ENCODE measurements at regions not wholly inside any gene's neighbourhood (a gene's known extent, or its start where the extent isn't known, plus 50 kb on each side); places are given as distances from the start of the nearest gene placed in this dataset.

DNA sequence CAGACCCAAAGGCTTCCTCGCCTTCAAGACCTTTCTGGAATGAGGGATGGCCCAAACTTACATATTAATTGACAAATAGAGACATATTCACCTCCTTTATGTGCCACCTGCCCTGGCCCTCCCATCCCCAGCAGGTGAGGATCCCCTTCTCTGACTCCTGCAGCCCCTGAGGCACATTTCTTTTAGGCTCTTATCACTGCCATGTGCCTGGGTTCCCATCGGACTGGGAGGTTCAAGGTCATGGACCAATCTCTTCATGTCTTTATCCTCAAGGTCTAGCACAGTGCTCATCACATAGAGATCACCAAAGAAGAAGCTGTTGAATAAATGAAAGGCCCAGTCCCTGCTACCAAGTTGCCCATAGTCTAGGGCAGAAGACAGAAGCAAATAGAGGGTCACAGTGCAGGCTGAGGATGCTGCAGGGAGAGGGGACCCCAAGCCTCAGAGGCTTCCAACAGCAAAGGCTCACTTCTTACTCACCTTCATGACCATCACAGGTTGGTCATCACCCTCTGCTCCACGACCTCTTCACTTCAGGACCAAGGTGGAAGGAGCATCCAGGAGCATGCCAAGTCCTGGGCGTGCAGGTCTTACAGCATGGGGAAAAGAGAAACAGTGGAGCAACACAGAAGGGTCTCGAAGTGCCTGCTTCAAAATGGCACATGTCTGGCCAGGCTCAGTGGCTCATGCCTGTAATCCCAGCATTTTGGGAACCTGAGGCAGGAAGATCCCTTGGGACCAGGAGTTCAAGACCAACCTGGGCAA is 193.9 kb downstream of the SMAD2 start:
- TF ChIP-seq, protein P1, sequence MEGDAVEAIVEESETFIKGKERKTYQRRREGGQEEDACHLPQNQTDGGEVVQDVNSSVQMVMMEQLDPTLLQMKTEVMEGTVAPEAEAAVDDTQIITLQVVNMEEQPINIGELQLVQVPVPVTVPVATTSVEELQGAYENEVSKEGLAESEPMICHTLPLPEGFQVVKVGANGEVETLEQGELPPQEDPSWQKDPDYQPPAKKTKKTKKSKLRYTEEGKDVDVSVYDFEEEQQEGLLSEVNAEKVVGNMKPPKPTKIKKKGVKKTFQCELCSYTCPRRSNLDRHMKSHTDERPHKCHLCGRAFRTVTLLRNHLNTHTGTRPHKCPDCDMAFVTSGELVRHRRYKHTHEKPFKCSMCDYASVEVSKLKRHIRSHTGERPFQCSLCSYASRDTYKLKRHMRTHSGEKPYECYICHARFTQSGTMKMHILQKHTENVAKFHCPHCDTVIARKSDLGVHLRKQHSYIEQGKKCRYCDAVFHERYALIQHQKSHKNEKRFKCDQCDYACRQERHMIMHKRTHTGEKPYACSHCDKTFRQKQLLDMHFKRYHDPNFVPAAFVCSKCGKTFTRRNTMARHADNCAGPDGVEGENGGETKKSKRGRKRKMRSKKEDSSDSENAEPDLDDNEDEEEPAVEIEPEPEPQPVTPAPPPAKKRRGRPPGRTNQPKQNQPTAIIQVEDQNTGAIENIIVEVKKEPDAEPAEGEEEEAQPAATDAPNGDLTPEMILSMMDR (IDR thresholded peaks at IDR 0.05), result no peak
- TF ChIP-seq SIN3A (IDR thresholded peaks at IDR 0.05; ENCODE audit: borderline replicate concordance, insufficient read depth, low read depth, low read length), result no peak
- TF ChIP-seq, protein P2, sequence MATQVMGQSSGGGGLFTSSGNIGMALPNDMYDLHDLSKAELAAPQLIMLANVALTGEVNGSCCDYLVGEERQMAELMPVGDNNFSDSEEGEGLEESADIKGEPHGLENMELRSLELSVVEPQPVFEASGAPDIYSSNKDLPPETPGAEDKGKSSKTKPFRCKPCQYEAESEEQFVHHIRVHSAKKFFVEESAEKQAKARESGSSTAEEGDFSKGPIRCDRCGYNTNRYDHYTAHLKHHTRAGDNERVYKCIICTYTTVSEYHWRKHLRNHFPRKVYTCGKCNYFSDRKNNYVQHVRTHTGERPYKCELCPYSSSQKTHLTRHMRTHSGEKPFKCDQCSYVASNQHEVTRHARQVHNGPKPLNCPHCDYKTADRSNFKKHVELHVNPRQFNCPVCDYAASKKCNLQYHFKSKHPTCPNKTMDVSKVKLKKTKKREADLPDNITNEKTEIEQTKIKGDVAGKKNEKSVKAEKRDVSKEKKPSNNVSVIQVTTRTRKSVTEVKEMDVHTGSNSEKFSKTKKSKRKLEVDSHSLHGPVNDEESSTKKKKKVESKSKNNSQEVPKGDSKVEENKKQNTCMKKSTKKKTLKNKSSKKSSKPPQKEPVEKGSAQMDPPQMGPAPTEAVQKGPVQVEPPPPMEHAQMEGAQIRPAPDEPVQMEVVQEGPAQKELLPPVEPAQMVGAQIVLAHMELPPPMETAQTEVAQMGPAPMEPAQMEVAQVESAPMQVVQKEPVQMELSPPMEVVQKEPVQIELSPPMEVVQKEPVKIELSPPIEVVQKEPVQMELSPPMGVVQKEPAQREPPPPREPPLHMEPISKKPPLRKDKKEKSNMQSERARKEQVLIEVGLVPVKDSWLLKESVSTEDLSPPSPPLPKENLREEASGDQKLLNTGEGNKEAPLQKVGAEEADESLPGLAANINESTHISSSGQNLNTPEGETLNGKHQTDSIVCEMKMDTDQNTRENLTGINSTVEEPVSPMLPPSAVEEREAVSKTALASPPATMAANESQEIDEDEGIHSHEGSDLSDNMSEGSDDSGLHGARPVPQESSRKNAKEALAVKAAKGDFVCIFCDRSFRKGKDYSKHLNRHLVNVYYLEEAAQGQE (IDR thresholded peaks at IDR 0.05; ENCODE audit: insufficient read depth in 1 of 2, low read depth in 2 of 2, low read length in 1 of 2), result no peak

Data from Panc1 (cell line).